ACHN (cell line): ENCODE measurements at regions not wholly inside any gene's neighbourhood (a gene's known extent, or its start where the extent isn't known, plus 50 kb on each side); places are given as distances from the start of the nearest gene placed in this dataset.
"Not testable (repeated sequence)": the region's sequence is repeated elsewhere in the genome, so short reads cannot be mapped to it uniquely, and the experiment has no call there.

Experiments used
- DNase-seq: peaks from one replicate; pipeline ENCODE4 v3.0.0-alpha.2; 2015
- in situ Hi-C: cut with HindIII; loops from 2 replicates; pipeline ENCODE4 v1.10.0; 2017; ENCODE audit warnings: low sequenced_read_pairs, low pct_ligation_motif_present, low pct_unique_long_range_greater_than_20kb

DNA sequence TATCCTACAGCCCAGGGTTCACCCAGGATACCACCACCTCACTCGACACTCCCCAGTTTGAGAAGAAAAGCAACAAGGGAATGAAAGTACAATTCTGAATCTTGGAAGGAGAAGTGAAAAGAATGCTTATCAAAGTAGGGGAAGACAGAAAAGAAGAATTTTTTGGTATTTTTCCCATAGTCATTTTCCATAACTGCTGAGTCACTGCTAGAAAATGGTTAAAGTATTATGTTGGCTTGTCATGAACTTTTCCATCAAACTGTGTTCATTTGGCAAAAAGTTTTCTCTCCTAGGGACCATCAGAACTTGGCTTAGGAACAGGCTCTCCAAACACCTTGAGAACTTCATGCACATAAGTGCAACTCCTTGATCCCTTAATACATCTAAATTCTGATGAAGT is 192.0 kb downstream of the BCL11A start:
- in situ Hi-C loops: no loop called here
- no peak for DNase-seq

DNA sequence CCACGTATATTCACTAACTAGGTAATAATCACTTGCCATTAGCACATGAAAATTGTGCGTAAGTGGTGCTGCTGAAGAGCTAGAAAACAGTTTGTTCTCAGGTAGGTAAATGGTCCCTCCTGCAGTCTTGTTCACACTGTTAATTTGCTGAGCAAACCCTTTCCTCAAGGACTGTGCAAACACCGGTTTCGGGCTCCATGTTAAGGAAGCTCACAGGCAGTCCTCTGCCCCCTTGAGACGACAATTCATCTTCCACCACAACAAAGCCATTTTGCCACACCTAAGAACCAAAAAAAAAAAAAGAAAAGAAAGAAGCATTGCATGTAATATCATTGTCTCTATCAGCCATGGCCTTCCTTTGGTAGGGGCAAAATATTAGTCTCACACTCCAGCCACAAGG is 193.9 kb downstream of the BCL11A start:
- in situ Hi-C loops: no loop called here
- no peak for DNase-seq

DNA sequence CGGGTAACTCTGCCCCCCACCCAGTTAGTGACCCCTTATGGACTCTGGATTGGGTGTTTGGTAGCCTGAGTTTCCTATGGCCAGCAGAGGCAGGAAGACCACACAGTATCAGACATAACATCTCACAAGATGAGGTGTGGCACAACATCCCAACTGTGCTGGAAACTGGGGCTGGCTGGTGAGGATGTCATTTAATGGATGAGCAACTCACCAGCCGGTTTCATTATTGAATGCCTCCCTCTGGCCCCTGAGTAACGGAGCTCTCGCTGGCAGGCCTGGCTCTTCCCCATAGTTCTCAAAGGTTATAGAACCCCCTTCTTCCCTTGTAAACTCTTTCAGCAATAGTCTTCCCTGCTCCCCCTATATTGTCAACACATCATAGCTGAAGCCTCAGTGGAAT is 195.0 kb downstream of the BCL11A start:
- in situ Hi-C loops: no loop called here
- no peak for DNase-seq

DNA sequence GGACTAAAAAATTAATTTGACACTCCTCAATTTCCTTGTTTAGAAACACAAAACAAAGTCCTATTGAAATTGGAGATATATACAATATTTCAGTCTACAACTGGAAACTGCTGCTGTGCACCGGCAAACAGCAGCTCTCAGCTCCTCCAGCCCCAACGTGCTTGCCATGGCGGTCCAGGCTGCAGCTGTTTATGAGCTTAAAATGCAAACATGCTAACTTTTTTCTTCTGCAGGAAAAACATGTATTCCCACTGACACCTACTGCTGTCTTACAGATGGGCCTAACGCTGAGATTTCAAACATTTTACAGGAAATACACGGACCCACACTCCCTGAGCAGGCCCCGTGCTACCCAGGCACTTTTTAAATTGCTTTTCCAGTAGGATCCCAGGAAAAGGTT is 195.5 kb downstream of the BCL11A start:
- in situ Hi-C loops: no loop called here
- no peak for DNase-seq

DNA sequence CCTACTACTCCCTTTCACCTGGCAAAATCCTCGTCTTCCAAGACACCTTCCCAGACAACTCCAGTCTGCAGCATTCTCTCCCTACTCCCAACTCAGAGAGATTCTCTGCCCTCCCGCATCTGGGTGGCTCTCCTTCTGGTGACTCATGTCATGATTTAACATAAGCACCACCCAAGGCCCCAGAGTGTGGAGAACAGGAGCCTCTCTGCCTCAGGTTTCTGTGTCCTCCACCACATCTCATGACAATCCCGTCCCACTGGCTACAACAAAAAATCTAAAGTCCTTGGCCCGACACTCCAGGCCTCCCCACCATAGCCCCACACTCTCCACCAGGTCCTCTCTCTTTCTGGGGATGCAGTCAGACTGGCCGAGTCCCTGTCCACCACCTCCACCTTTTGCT is 197.1 kb downstream of the BCL11A start:
- no peak for DNase-seq

DNA sequence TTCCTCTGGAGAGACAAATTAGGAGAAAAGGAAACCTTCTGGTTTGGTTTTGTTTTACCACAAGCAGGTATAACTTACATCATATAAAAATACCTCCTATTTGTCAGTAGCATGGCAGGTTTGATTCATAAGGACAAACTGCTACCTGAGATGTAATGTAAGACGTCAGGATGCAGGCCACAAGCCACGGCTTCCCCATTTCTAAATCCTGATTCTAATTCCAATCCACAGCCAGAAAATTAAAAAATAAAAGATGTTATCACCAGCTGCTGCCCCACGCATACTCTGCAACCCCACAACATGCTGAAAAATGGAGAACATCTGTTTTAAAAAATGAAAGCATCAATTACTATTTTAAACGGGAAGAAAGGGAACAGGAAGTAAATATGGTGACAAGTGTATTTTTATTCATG is 197.6 kb downstream of the BCL11A start:
- in situ Hi-C loops: no loop called here
- no peak for DNase-seq

More for the DNA sequence above, 197.1 kb downstream of the BCL11A start:
- in situ Hi-C loops: no loop called here

DNA sequence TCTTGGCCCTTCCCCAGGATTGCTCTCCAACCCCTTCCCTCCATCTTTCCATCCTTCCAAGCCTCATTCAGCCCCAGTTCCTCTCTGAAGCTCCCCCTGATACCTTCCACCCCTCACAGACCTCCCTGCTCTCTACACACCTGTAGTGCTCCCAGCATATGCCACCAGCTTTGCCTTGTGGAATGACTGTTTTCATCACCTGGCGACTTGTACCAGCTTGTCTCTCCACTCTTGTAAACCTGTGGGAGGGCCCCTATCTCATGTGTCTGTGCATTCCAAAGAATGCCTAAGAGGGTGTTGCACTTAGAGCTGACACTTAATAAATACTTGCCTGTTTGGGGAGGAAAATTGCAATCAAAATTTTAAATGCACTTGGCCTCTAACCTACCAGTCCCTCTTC is 198.7 kb downstream of the BCL11A start:
- in situ Hi-C loops: no loop called here

DNA sequence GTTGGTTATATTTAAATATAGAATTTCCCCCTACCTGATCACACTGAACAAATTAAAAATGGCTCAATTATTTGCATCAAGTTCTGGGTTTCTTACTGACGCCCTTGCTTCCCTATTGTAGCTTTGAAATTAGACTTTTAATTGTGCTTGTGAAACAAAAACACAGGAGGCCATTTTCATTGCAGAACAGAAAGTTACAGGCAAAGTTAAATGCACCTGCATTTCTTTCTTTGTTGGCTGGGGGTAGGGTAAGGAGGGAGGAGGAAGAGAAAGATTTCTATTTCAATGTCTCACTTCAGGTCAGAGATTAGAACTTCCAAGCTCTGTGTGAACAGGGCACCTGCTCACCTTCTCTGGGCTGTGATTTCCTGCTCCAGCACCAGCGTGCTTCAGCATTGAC is 199.6 kb downstream of the BCL11A start:
- in situ Hi-C loops: no loop called here
- DNase-seq: no peak

More for the DNA sequence above, 198.7 kb downstream of the BCL11A start:
- no peak for DNase-seq

DNA sequence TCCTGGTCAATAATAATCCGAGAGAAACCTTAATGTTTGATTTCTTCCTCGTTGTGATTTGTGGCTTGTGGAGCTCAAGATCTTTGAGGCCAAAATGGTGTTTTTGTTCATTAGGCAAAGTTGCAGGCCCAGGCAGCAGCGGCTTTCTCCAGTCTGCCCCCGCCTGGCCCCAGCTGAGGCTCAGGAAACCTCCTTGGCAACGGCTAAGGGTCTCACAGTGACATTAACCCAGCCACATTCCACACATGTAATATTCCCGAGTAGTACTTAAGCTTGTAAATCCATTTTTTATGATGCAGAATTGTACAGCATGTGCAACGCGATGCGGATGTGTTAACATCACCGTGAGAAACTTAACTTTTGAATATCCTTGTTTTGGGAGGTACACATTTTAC is 200.1 kb downstream of the BCL11A start:
- no peak for DNase-seq
- in situ Hi-C loops: no loop called here

DNA sequence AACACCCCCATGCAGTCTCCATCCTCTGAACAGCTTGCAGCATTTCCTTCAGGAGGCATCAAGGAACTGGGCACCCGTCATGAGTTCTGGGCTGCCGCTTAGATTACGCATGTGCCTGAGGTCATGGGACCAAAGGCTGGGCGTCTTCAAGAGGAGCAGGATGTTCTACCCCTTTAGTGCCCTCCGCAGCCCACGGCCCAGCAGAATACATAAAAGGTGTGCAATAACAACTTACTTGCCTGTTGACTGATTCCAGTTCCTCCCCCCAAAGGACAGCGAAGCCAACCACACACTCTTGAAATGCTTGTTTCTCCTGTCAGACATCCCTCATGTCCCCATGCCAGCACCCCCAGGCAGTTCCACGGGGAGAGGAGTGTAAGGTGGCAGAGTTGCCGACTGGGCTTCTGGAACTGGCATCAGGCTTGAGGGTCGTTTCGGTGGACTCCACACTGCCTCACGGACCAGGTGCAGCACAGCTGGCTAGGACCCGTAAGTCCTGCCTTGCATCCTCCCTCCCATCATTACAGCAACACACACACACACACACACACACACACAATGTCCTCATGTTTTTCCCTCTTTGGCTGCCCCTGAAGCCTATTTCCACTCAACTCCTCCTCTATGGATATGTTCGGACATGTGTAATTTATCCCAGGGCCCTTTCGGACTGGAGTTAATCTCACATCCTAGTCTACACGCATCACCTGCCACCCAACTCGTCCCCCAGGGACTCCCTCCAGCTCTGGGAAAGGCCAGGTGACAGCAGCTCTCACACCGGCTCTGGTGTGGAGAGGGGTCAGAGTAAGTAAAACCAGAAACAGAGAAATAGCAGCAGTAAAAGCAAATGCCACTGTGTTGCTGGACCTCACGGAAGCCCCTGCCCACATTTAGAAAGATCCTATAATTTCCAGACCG is 200.7 kb downstream of the BCL11A start:
- in situ Hi-C loops: no loop called here

DNA sequence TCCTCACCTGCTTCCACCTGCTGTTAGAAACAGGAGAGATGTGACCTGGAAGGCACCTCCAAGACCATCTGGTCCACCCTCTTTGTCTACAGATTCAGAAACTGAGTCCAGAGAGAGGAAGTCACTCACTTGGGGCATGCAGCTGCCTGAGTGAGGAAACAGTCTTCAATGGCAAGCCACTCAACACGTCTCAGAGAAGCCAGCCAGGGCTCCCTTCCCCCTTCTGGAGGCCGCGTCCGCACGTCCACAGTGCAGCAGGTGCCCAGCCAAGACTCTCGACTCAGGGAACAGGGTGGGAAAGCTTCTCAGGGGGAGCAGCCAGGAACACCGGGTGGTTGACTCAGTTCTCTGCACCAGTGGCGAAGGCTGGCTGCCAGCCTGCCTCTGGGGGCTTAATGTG is 201.7 kb downstream of the BCL11A start:
- in situ Hi-C loops: no loop called here
- no peak for DNase-seq

More for the DNA sequence above, 200.7 kb downstream of the BCL11A start:
- DNase-seq: no peak

DNA sequence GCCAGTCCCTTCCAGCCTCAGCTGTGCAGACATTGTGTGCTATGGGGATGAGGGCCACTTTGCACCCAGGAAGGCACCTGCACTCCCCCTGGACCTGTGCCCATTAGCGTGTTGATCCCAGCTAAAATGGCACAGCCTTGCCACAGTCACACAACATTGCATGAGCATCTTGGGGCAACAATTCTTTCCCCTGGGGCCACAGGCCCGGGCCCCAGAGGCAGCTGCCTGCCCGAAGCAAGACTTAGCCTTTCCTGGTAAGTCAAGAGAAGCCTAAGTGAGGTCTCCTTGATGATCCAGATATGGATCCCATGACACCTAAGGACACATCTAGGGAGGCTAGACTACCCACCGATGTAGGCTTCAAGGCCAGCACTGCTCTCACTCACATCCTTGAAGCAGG is 202.1 kb downstream of the BCL11A start:
- DNase-seq: no peak
- in situ Hi-C loops: no loop called here

DNA sequence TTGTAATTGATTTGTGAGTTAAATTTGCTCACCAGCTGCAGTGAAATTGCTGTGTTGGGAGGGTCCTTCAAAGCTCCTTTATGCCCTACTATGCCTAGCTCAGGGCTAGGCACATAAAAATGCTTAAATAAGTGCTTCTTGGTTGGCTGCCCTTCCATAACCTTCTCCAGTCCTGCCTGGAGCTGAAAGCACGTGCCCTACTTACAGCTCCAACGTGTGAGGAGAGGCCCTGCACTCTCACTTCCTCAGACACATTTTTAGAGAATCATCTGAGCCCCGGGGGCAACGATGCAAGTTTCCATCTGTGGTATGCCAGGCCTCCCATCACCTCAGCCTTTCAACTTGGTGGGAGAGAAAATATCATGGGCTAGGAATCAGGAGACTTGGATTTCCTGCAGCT is 202.7 kb downstream of the BCL11A start:
- no peak for DNase-seq
- in situ Hi-C loops: no loop called here

DNA sequence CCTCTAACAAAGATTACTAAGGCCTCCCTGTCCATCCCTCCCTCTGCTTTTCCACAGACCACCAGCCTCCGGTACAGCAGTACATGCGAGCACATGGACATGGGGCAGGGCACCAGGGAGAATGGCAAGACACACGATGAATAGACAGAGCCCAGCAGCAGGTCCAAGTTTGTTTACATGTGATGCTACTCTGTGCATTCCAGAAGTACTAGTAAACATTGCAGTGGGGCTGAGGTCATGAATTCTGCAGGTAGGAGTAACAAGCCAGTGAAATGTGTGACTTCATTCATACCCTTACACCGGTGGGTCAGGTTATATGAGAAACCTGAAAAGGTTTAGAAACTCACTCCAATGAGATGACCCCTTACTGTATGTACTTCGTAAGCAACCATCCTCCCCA is 205.7 kb downstream of the BCL11A start:
- no peak for DNase-seq
- in situ Hi-C loops: no loop called here

DNA sequence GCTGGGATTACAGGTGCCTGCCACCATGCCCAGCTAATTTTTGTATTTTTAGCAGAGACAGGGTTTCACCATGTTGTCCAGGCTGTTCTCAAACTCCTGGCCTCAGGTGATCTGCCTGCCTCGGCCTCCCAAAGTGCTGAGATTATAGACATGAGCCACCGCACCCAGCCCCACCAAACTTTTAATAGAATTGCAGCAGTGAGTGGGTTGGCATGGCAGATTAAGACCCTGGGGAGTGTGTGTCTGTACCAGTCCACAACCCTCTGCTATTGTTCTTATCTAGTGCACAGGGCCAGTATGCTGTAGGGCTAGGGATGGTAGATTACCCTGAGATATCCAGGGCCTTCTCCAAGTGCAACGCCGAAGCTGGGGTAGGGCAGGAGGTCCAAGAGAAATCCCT is 211.0 kb downstream of the BCL11A start:
- in situ Hi-C loops, DNase-seq: not testable (repeated sequence)

DNA sequence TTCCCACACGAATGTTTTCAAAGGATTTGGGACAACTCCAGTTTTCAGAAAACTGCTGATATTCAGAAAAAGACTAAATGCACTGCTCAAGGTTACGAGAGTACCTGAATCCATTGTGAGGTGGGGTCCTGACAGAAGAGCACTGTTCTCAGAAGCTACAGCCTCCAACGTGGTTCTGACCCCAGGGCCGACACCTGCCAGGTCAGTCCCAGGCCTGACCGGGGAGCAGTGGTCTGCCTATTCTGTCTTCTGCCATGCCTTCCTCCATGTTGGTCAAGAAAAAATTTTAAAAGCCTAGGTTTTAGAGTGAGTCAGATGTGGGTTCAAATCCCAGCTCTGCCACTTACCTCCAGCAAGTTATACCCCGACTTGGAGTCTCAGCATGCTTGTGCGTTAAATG is 212.3 kb downstream of the BCL11A start:
- no peak for DNase-seq
- in situ Hi-C loops: no loop called here

DNA sequence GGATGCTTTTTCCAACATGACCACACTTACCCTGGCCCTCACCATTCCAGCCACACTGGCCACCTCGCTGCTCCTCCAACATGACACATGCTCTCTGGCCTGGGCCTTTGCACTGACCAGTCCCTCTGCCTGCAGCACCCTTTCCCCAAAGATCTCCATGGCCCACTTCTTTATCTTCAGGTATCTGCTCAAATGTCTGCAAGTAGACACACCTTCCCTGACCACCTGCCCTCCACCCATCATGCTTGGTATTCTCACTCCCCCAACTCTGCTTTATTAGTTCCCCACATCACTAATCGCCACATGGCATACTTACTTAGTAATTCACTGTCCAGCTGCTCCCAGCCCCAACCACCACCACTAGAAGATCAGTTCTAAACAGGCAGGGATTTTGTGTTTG is 214.2 kb downstream of the BCL11A start:
- in situ Hi-C loops: no loop called here
- DNase-seq: no peak

DNA sequence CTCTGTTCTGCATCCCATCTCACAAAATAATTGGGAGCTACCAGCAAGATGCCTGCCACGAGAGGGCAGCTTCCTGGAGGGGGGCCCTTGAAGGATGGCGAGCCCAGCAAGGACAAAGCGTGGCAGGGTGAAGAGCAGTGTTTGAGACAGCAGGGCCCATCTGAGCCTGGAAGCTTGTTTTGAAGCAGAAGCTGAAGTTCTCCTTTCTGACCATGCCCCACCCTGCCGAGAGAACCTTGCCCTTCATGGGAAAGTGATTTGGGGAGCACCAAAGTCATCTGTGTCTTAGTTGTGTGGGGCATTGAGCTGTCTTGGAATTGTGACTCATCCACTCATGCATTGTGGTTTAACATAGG is 216.3 kb downstream of the BCL11A start:
- DNase-seq: no peak
- in situ Hi-C loops: no loop called here

DNA sequence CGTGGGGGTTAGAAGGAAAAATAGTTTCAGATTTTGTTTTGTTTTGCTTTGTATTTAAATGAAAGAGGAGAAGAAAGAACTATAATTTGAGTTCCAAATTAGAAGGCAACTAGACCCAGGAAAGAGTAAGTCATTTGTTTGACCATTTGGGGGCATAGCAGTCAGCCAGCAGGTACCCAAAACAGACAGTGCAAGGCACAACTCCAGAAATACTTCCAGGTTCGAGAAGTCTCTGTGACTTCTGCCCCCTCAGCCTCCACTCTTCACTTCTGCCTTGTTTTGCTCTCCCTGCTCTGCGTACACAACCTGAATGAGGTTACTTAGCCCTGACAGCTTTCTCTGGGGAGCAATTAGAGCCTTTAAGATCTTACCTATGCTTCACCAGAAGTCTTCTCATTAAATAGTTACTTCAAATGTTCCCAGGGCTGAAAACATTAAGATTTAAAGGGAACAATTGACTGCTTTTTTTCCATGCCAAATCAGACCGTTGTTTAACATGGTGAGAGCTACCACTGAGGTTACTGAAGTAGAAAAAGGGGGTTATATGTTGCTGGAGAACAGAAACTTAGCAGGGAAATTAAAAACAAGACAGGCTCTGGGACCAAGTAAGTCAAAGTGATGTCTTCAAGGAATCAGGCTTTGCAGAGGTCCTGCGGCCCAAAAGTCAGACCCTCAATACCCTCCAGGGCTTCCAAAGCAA is 216.9 kb downstream of the BCL11A start:
- in situ Hi-C loops: no loop called here
- no peak for DNase-seq
